Stimulated activated CD8-positive, alpha-beta memory T cell treated with anti-CD3 and anti-CD28 coated beads, Interleukin-7, amount 100 ng/mL, for 48 hours (primary cell): ENCODE measurements at regions not wholly inside any gene's neighbourhood (a gene's known extent, or its start where the extent isn't known, plus 50 kb on each side); places are given as distances from the start of the nearest gene placed in this dataset.

ENCODE experiments used
- DNase-seq, 2 donors: peaks; one replicate each; pipeline ENCODE4 v3.0.0-alpha.2; 2020; ENCODE audit warnings: low read depth in 1 of 2; ENCODE audit errors: extremely low read depth in 1 of 2

GRCh38 chr2:221270806-221271205 is 301.3 kb downstream of the EPHA4 start:
- DNase-seq: no peak

- no peak for DNase-seq
Measured at GRCh38 chr2:221272729-221273128, 299.4 kb downstream of the EPHA4 start.

- no peak for DNase-seq
Measured at GRCh38 chr2:221276033-221276432, 296.1 kb downstream of the EPHA4 start.

- no peak for DNase-seq
Measured at GRCh38 chr2:221276601-221277000, 295.5 kb downstream of the EPHA4 start.

GRCh38 chr2:221282386-221282785 is 289.7 kb downstream of the EPHA4 start:
- DNase-seq: no peak

- DNase-seq: no peak
Measured at GRCh38 chr2:221283896-221284545, 288.1 kb downstream of the EPHA4 start.

GRCh38 chr2:221285148-221285547 is 287.0 kb downstream of the EPHA4 start:
- no peak for DNase-seq

GRCh38 chr2:221286406-221286805 is 285.7 kb downstream of the EPHA4 start:
- DNase-seq: no peak

GRCh38 chr2:221289389-221289788 is 282.7 kb downstream of the EPHA4 start:
- DNase-seq: no peak

- no peak for DNase-seq
Measured at GRCh38 chr2:221289846-221290245, 282.3 kb downstream of the EPHA4 start.

GRCh38 chr2:221293949-221294742 is 278.0 kb downstream of the EPHA4 start:
- DNase-seq: no peak

- DNase-seq: no peak
Measured at GRCh38 chr2:221304916-221305315, 267.2 kb downstream of the EPHA4 start.

GRCh38 chr2:221308507-221309066 is 263.5 kb downstream of the EPHA4 start:
- no peak for DNase-seq

GRCh38 chr2:221309892-221310583 is 262.1 kb downstream of the EPHA4 start:
- DNase-seq: no peak

- no peak for DNase-seq
Measured at GRCh38 chr2:221310730-221311129, 261.4 kb downstream of the EPHA4 start.

- no peak for DNase-seq
Measured at GRCh38 chr2:221312634-221313033, 259.5 kb downstream of the EPHA4 start.

GRCh38 chr2:221314786-221315185 is 257.3 kb downstream of the EPHA4 start:
- DNase-seq: no peak

GRCh38 chr2:221318376-221319130 is 253.6 kb downstream of the EPHA4 start:
- DNase-seq: no peak

- DNase-seq: no peak
Measured at GRCh38 chr2:221322741-221323140, 249.4 kb downstream of the EPHA4 start.

- no peak for DNase-seq
Measured at GRCh38 chr2:221323513-221323912, 248.6 kb downstream of the EPHA4 start.

- DNase-seq: no peak
Measured at GRCh38 chr2:221330436-221330835, 241.7 kb downstream of the EPHA4 start.
